ENCODE measurements at regions not wholly inside any gene's neighbourhood (a gene's known extent, or its start where the extent isn't known, plus 50 kb on each side); places are given as distances from the start of the nearest gene placed in this dataset.

DNA sequence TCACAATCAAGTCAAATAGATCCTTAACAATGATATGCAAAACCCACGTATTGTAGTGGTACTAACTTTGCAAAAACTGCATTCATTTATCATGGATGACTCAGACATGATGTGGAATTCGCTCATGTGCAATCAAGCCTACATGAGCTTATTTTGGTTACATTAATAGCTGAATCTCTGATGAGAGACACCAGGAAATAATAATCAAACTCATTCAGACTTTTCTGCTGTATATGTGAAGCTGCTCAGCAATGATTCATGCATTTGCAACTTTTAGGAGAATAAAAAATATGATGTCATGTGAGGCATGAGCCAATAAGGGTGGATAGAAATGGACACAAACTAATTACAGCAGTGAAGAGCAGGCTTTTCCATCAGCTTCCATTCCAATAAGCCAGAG is 1075.8 kb upstream of the TMEM132C start:
- H3K27ac ChIP-seq: no peak overlapping the region
- DNase-seq: no peak

DNA sequence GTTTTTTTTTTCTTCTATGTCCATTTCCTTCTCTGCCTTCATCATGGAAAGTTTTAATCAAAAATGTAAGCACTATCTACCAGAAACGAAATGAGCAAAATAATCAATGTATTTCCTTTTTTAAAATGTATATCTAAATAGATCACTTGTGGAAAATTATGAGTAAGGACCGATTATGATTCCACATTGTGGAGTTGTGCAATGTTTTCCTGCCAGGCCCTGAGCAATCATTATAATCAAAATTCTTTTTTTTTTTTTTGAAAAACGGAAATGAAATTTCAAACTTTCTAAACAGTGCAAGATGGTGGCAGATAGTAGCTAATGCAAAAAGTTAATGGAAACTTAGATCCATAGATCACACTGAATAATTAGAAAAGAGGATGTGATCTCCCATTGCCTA is 1074.6 kb upstream of the TMEM132C start:
- no peaks in the 10 kb centered on the region for H3K36me3 ChIP-seq (replicated peaks)
- TF ChIP-seq, protein P1, sequence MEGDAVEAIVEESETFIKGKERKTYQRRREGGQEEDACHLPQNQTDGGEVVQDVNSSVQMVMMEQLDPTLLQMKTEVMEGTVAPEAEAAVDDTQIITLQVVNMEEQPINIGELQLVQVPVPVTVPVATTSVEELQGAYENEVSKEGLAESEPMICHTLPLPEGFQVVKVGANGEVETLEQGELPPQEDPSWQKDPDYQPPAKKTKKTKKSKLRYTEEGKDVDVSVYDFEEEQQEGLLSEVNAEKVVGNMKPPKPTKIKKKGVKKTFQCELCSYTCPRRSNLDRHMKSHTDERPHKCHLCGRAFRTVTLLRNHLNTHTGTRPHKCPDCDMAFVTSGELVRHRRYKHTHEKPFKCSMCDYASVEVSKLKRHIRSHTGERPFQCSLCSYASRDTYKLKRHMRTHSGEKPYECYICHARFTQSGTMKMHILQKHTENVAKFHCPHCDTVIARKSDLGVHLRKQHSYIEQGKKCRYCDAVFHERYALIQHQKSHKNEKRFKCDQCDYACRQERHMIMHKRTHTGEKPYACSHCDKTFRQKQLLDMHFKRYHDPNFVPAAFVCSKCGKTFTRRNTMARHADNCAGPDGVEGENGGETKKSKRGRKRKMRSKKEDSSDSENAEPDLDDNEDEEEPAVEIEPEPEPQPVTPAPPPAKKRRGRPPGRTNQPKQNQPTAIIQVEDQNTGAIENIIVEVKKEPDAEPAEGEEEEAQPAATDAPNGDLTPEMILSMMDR (IDR thresholded peaks at IDR 0.05; ENCODE audit: low read depth, low read length, missing control alignments): no peak
- H3K4me3 ChIP-seq (ENCODE audit: low read depth, low read length): no peak overlapping the region
- in situ Hi-C loops (cut with HindIII; ENCODE audit: low pct_ligation_motif_present, low sequenced_read_pairs): no loop called here
- no peak overlapping the region for H3K27ac ChIP-seq
- DNase-seq: no peak
- no peaks in the 10 kb centered on the region for H3K27me3 ChIP-seq (replicated peaks)

More for the DNA sequence above, 1075.8 kb upstream of the TMEM132C start:
- in situ Hi-C loops (cut with HindIII; ENCODE audit: low pct_ligation_motif_present, low sequenced_read_pairs): no loop called here
- no peaks in the 10 kb centered on the region for H3K36me3 ChIP-seq (replicated peaks)
- H3K4me3 ChIP-seq (ENCODE audit: low read depth, low read length): no peak overlapping the region
- TF ChIP-seq, protein P1 (IDR thresholded peaks at IDR 0.05; ENCODE audit: low read depth, low read length, missing control alignments): no peak
- H3K27me3 ChIP-seq (replicated peaks): no peaks in the 10 kb centered on the region

DNA sequence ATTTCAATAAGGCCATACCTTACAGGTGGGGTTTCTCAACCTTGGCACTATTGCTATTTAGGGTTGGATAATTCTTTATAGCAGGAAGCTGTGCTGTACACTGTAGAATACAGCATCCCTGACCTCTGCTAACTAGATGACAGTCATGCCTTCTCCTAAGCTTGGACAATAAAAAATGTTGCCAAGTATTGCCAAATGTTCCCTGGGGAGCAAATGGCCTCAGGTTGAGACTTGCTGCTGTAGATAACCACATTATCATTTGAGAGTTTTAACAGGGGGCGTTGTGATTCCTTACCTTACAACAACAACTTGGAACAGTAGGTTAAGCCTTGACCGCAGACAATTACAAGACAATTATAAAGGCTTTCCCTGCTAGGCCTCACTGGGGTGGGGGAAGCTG is 1073.6 kb upstream of the TMEM132C start:
- no peak for DNase-seq
- Histone ChIP-seq H3K36me3 (replicated peaks) (no peaks in the 10 kb centered on the region), H3K4me3 (ENCODE audit: low read depth, low read length) (no peak overlapping the region), H3K27ac (no peak overlapping the region), H3K27me3 (replicated peaks) (no peaks in the 10 kb centered on the region)
- TF ChIP-seq, protein P1 (IDR thresholded peaks at IDR 0.05; ENCODE audit: low read depth, low read length, missing control alignments): no peak
- in situ Hi-C loops (cut with HindIII; ENCODE audit: low pct_ligation_motif_present, low sequenced_read_pairs): no loop called here

DNA sequence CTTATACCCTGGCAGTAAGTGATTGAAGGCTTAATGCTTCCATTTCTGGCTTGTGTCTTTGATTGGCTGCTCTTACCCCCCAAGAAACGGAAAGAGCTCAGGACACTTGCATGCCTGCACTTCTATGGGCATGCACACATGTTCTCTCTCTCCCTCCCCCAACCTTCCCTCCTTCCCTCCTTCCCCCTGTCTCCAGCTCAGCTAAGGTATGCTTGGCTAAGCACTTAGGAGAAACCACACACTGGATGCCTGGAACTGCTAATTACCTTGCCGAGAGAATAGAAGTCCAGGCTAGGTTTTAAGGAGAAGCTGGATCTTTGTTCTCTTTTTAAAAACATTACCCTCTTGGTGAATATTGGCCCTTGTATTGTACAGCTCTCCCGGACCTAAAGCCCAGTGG is 1072.8 kb upstream of the TMEM132C start:
- in situ Hi-C loops (cut with HindIII; ENCODE audit: low pct_ligation_motif_present, low sequenced_read_pairs): no loop called here
- Histone ChIP-seq H3K27me3 (replicated peaks) (no peaks in the 10 kb centered on the region), H3K27ac (no peak overlapping the region), H3K36me3 (replicated peaks) (no peaks in the 10 kb centered on the region), H3K4me3 (ENCODE audit: low read depth, low read length) (no peak overlapping the region)
- TF ChIP-seq, protein P1 (IDR thresholded peaks at IDR 0.05; ENCODE audit: low read depth, low read length, missing control alignments): no peak
- no peak for DNase-seq

GRCh38 chr12:127205781-127206555 is 1061.0 kb upstream of the TMEM132C start:
- no peak for DNase-seq
- H3K36me3 ChIP-seq (replicated peaks): no peaks in the 10 kb centered on the region
- TF ChIP-seq, protein P1 (IDR thresholded peaks at IDR 0.05; ENCODE audit: low read depth, low read length, missing control alignments): no peak
- no peak overlapping the region for H3K27ac ChIP-seq
- no peak overlapping the region for H3K4me3 ChIP-seq (ENCODE audit: low read depth, low read length)
- no peaks in the 10 kb centered on the region for H3K27me3 ChIP-seq (replicated peaks)
- in situ Hi-C loops (cut with HindIII; ENCODE audit: low pct_ligation_motif_present, low sequenced_read_pairs): no loop called here

- in situ Hi-C loops (cut with HindIII; ENCODE audit: low pct_ligation_motif_present, low sequenced_read_pairs): no loop called here
- no peak overlapping the region for H3K27ac ChIP-seq
- no peak overlapping the region for H3K4me3 ChIP-seq (ENCODE audit: low read depth, low read length)
- no peaks in the 10 kb centered on the region for H3K36me3 ChIP-seq (replicated peaks)
- no peak for DNase-seq
- no peaks in the 10 kb centered on the region for H3K27me3 ChIP-seq (replicated peaks)
- TF ChIP-seq, protein P1 (IDR thresholded peaks at IDR 0.05; ENCODE audit: low read depth, low read length, missing control alignments): no peak
Measured at GRCh38 chr12:127209318-127209717, 1057.7 kb upstream of the TMEM132C start.
